ENCODE measurements at regions not wholly inside any gene's neighbourhood (a gene's known extent, or its start where the extent isn't known, plus 50 kb on each side); places are given as distances from the start of the nearest gene placed in this dataset.

DNA sequence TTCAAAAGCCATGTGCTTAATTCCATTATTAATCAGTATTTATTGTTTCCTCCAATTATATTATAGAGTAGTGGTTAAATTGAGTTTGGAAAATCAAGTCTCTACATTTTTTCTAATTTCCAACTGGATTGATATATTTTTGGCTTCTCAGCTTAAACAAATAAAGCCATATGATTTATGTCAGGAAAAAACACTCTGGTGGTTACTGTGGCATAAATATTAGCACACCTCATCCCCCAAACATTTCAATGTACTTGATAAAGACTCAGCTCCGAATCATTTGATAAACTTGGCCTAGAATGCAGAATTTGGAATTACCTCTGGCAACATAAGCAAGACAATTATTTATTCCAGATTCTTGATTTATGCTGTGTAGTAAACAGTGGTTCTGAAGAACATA, 2313.8 kb downstream of the ARAP2 start:
- intact Hi-C loops (cut with micrococcal nuclease): no loop called here
- Histone ChIP-seq H3K36me3 (ENCODE audit: control insufficient read depth in 1 of 2, insufficient read depth in 2 of 2, low read length in 2 of 2) (no peaks in the 10 kb centered on the region), H3K9me2 (ENCODE audit: insufficient read depth) (no peaks in the 10 kb centered on the region), H3K79me2 (ENCODE audit: insufficient read depth, low read length) (no peaks in the 10 kb centered on the region), H2AFZ (ENCODE audit: low read depth, low read length, poor library complexity, severe bottlenecking) (no peak overlapping the region), H3K9ac (ENCODE audit: low read length) (no peak overlapping the region), H3K27ac (ENCODE audit: low read depth, low read length) (no peak overlapping the region), H3K27me3 (ENCODE audit: insufficient read depth, low read length) (no peaks in the 10 kb centered on the region), H4K20me1 (ENCODE audit: insufficient read depth) (no peaks in the 10 kb centered on the region), H3K4me2 (ENCODE audit: low read length) (no peak overlapping the region), H3K4me1 (ENCODE audit: control insufficient read depth in 1 of 2, insufficient read depth in 2 of 2, low read length in 2 of 2) (peaks cover 0 to 2% of the 10 kb centered on the region in 2 experiments; a peak in 2 of 4 replicates), H3K4me3 (replicated peaks in 1 of 2; ENCODE audit: low read depth in 1 of 2, low read length in 2 of 2) (no peak overlapping the region), H3K9me3 (ENCODE audit: control insufficient read depth in 1 of 2, insufficient read depth in 1 of 2, low read depth in 1 of 2, low read length in 2 of 2) (no peaks in the 10 kb centered on the region)
- TF ChIP-seq ATF3 (IDR thresholded peaks at IDR 0.05): no peak
- TF ChIP-seq CTCF (IDR thresholded peaks at IDR 0.05 in 2 of 3, conservative IDR thresholded peaks at IDR 0.05 in 1 of 3; ENCODE audit: borderline replicate concordance in 1 of 3, insufficient read depth in 1 of 3, low read depth in 2 of 3, low read length in 2 of 3): no peak
- RAD21 ChIA-PET (ENCODE audit: low non-redundant PET in 1 of 2, low total read pairs in 2 of 2, uncharacterized antibody in 2 of 2, unreplicated experiment in 2 of 2): no interaction called here
- no peak for DNase-seq (ENCODE audit: low read depth, low spot score)
- CTCF ChIA-PET: no interaction called here
- POLR2A ChIA-PET: no interaction called here
- no TSS peak for BruUV-seq (replicated peaks)
- no peak for ATAC-seq

GRCh38 chr4:33931026-33931425, 2313.3 kb downstream of the ARAP2 start:
- no TSS peak for BruUV-seq (replicated peaks)
- ChIA-PET POLR2A (no interaction called here), RAD21 (ENCODE audit: low non-redundant PET in 1 of 2, low total read pairs in 2 of 2, uncharacterized antibody in 2 of 2, unreplicated experiment in 2 of 2) (no interaction called here), CTCF (no interaction called here)
- Histone ChIP-seq H2AFZ (ENCODE audit: low read depth, low read length, poor library complexity, severe bottlenecking) (no peak overlapping the region), H4K20me1 (ENCODE audit: insufficient read depth) (no peaks in the 10 kb centered on the region), H3K27ac (ENCODE audit: low read depth, low read length) (no peak overlapping the region), H3K9ac (ENCODE audit: low read length) (no peak overlapping the region), H3K4me2 (ENCODE audit: low read length) (no peak overlapping the region), H3K27me3 (ENCODE audit: insufficient read depth, low read length) (no peaks in the 10 kb centered on the region), H3K9me2 (ENCODE audit: insufficient read depth) (no peaks in the 10 kb centered on the region), H3K79me2 (ENCODE audit: insufficient read depth, low read length) (no peaks in the 10 kb centered on the region), H3K4me3 (replicated peaks in 1 of 2; ENCODE audit: low read depth in 1 of 2, low read length in 2 of 2) (no peak overlapping the region), H3K36me3 (ENCODE audit: control insufficient read depth in 1 of 2, insufficient read depth in 2 of 2, low read length in 2 of 2) (no peaks in the 10 kb centered on the region), H3K4me1 (ENCODE audit: control insufficient read depth in 1 of 2, insufficient read depth in 2 of 2, low read length in 2 of 2) (no peaks in the 10 kb centered on the region), H3K9me3 (ENCODE audit: control insufficient read depth in 1 of 2, insufficient read depth in 1 of 2, low read depth in 1 of 2, low read length in 2 of 2) (no peaks in the 10 kb centered on the region)
- ATAC-seq (no peak), DNase-seq (ENCODE audit: low read depth, low spot score) (no peak)
- intact Hi-C loops (cut with micrococcal nuclease): no loop called here
- TF ChIP-seq EZH2phosphoT487 (IDR thresholded peaks at IDR 0.05; ENCODE audit: borderline replicate concordance) (no peak), SIN3A (IDR thresholded peaks at IDR 0.05; ENCODE audit: low read depth) (no peak), FOSL1 (IDR thresholded peaks at IDR 0.05; ENCODE audit: low read depth) (no peak)

Data from HCT116 (cell line).